Thyroid gland (tissue), 4 donors: ENCODE measurements at regions not wholly inside any gene's neighbourhood (a gene's known extent, or its start where the extent isn't known, plus 50 kb on each side); places are given as distances from the start of the nearest gene placed in this dataset.

Experiments
- CTCF ChIP-seq, 6 experiments: fragments of 200-600 bp in 3 of 6; fragments of 450-650 bp in 3 of 6; sonication (generic) in 3 of 6; IDR thresholded peaks; one replicate each; pipeline ENCODE4 v1.5.1; 2016 to 2019; ENCODE audit warnings: antibody characterized with exemption in 6 of 6, mild to moderate bottlenecking in 2 of 6, inconsistent platforms in 1 of 6, moderate library complexity in 1 of 6
- POLR2A ChIP-seq, 2 donors: fragments of 450-650 bp; IDR thresholded peaks; one replicate each; pipeline ENCODE4 v1.6.1; 2017; ENCODE audit warnings: antibody characterized with exemption in 2 of 2, mild to moderate bottlenecking in 2 of 2, moderate library complexity in 1 of 2

- no peak for TF ChIP-seq CTCF (IDR thresholded peaks at IDR 0.05)
- no peak for TF ChIP-seq POLR2A (IDR thresholded peaks at IDR 0.05)
Measured at GRCh38 chr5:15282611-15283010, 217.4 kb upstream of the FBXL7 start.
